ENCODE measurements at regions not wholly inside any gene's neighbourhood (a gene's known extent, or its start where the extent isn't known, plus 50 kb on each side); places are given as distances from the start of the nearest gene placed in this dataset.

DNA sequence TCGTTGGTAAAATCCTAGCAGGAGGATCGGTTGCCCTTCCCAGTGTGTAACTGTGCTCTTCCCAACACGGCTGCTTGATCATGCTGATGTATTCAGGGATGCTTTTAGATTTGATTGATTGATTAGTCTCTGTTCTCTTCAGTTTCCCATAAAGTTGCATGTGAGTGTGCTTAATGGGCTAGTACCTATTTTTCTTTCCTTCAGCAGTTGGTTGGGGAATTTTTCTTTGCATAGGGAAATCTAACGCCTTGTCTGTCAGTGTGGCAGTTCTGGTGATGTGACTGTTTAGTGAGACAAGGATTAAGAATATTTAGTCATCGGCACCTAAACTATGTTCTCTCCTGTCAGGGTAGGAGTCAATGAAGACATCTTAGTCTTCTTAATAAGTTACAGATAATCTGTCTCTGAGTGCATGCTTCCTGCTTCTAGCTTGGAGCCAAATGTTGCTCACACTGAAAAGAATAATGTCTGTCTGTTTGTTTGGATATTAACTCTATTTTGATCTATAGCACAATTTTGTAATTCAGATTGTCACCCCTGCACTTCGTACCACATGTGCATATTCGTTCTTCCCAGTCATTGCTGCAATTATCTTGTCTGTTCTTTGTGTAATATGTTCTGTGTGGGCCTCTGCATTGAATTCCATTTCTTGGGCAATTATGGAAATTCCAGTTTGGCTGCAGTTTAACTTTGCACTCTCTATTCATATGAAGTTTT lies 169.9 kb downstream of the EDN1 start:
- no peak for TF ChIP-seq CTCF (IDR thresholded peaks at IDR 0.05 in 8 of 11, conservative IDR thresholded peaks at IDR 0.05 in 3 of 11)
- no peak for TF ChIP-seq POLR2A (IDR thresholded peaks at IDR 0.05)

Data from spleen (tissue), 7 donors.